Osteocyte (in vitro differentiated cells): ENCODE measurements at regions not wholly inside any gene's neighbourhood (a gene's known extent, or its start where the extent isn't known, plus 50 kb on each side); places are given as distances from the start of the nearest gene placed in this dataset.

ENCODE experiments used
- DNase-seq: peaks from one replicate; pipeline ENCODE4 v3.0.0; 2021; ENCODE audit warnings: mixed read lengths; ENCODE audit not compliant: unreplicated experiment; ENCODE audit errors: extremely low spot score
- H3K27ac Mint-ChIP-seq: one replicate; pipeline ENCODE4 v1.8.0; 2021; ENCODE audit warnings: mild to moderate bottlenecking, mixed read lengths; ENCODE audit not compliant: unreplicated experiment
- H3K27me3 Mint-ChIP-seq: one replicate; pipeline ENCODE4 v1.8.0; 2021; ENCODE audit warnings: mixed read lengths; ENCODE audit not compliant: unreplicated experiment
- H3K36me3 Mint-ChIP-seq: one replicate; pipeline ENCODE4 v1.8.0; 2021; ENCODE audit warnings: mixed read lengths; ENCODE audit not compliant: unreplicated experiment
- H3K4me1 Mint-ChIP-seq: one replicate; pipeline ENCODE4 v1.8.0; 2021; ENCODE audit warnings: mixed read lengths; ENCODE audit not compliant: unreplicated experiment
- H3K4me3 Mint-ChIP-seq: one replicate; pipeline ENCODE4 v1.8.0; 2021; ENCODE audit warnings: mild to moderate bottlenecking, moderate library complexity, mixed read lengths; ENCODE audit not compliant: unreplicated experiment
- H3K9me3 Mint-ChIP-seq: one replicate; pipeline ENCODE4 v1.8.0; 2021; ENCODE audit warnings: mixed read lengths; ENCODE audit not compliant: unreplicated experiment
- TF ChIP-seq, protein P1 (sequence below): fragments of 200-600 bp; sonication (generic); IDR thresholded peaks from 2 replicates; pipeline ENCODE4 v1.5.0; 2021; ENCODE audit warnings: antibody characterized with exemption, mild to moderate bottlenecking, moderate library complexity

DNA sequence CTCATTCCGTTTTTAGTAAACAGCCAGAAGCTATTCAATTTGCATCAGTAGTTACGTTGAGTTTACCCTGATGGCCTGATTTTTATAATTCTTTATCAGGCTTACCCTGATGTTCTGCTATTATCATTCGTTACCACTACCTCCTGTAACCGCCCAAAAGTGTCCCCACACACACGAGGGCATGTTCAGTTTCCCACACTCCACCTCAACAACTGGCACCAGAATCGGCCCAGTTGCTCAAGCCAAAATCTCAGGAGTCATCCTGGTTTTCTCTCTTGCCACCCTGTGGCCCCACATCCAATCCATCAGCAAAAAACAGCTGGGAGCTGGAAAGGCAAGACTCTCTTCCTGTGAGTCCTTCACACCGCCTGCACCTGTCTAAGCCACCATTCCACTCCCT lies 102.9 kb upstream of the RAB6C start:
- H3K4me3 Mint-ChIP-seq = peak overlapping the region; percentile 94
- peaks cover 6% of the 10 kb centered on the region for H3K4me1 Mint-ChIP-seq
- no peak overlapping the region for H3K27ac Mint-ChIP-seq
- H3K9me3 Mint-ChIP-seq = no peaks in the 10 kb centered on the region
- H3K27me3 Mint-ChIP-seq = no peaks in the 10 kb centered on the region
- no peak for DNase-seq
- H3K36me3 Mint-ChIP-seq = no peaks in the 10 kb centered on the region
- TF ChIP-seq, protein P1, sequence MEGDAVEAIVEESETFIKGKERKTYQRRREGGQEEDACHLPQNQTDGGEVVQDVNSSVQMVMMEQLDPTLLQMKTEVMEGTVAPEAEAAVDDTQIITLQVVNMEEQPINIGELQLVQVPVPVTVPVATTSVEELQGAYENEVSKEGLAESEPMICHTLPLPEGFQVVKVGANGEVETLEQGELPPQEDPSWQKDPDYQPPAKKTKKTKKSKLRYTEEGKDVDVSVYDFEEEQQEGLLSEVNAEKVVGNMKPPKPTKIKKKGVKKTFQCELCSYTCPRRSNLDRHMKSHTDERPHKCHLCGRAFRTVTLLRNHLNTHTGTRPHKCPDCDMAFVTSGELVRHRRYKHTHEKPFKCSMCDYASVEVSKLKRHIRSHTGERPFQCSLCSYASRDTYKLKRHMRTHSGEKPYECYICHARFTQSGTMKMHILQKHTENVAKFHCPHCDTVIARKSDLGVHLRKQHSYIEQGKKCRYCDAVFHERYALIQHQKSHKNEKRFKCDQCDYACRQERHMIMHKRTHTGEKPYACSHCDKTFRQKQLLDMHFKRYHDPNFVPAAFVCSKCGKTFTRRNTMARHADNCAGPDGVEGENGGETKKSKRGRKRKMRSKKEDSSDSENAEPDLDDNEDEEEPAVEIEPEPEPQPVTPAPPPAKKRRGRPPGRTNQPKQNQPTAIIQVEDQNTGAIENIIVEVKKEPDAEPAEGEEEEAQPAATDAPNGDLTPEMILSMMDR = no peak

DNA sequence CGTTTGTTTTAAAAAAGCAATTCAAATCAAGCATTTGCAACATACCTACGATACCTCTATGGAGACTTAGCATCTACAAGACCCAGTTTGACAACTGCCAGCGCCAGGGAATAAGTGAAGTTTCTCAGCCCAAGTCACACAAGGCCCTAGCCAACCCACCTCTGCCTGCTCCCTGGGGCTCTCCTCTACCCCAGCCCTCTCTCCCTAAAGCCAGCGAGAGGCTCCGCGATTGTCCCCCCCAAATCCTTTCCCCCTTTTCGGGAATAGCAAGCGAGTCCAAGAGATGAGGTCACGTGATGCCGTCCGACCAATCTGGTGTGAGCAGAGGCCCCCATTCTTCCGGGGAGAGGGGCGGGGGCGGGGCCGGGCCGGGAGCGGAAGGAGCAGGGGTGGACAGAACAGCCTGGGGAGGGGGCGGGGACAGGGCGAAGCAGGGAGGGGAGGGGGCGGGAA lies 102.2 kb upstream of the RAB6C start:
- DNase-seq = peak; percentile 88
- TF ChIP-seq, protein P1 = no peak
- Mint-ChIP-seq H3K4me1 (peaks cover 6% of the 10 kb centered on the region), H3K4me3 (peak overlapping the region; percentile 94), H3K9me3 (no peaks in the 10 kb centered on the region), H3K27me3 (no peaks in the 10 kb centered on the region), H3K27ac (peak overlapping the region; percentile 75), H3K36me3 (no peaks in the 10 kb centered on the region)

DNA sequence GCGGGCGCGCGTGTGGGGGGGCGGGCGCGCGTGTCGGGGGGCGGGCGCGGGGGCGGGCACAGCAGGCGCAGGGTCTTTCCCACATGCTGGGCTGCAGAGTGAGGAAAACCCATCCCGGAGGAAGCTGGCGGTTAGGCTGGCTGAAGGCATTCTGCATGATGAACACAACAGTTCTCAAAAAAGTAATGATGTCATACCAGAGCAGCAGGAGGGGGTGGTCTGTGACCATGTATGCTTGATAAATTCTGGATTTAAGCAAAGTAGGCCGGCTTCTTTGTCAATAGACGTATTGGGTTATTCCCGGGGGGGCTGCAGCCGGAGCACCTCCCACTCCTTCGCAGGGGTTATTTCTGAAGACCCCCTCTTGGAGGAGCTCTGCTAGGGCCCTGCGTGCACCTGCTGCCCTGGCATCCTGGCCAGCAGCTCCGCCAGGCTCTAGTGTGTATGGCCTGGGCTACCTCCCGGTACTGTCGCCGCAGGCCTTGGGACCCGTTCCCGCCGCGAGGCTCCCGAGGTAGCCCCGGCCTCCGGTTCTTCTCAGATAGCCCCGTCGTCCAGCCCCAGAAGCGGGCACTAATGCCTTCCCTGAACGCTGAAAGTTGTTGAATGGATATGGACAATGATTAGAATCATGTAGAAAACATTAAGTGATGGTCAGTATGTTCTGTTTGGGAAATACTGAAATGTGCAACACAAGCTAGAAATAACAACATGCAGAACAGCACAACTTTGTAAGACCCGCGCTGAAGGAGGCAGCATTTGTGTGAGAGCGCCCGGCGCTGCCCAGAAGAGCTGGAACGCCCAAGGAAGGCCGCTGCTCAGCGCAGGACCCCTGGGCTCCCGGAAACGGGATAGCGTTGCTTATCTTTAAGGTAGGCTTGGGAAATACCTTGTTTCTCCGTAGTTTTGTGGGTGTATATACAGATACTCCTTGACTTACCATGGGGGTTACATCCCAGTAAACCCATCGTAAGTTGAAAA lies 101.4 kb upstream of the RAB6C start:
- TF ChIP-seq, protein P1 = no peak
- Mint-ChIP-seq H3K36me3 (no peaks in the 10 kb centered on the region), H3K27me3 (no peaks in the 10 kb centered on the region), H3K4me1 (peaks cover 6% of the 10 kb centered on the region), H3K4me3 (peak overlapping the region; percentile 64), H3K27ac (no peak overlapping the region), H3K9me3 (no peaks in the 10 kb centered on the region)
- DNase-seq = peak; percentile 81

DNA sequence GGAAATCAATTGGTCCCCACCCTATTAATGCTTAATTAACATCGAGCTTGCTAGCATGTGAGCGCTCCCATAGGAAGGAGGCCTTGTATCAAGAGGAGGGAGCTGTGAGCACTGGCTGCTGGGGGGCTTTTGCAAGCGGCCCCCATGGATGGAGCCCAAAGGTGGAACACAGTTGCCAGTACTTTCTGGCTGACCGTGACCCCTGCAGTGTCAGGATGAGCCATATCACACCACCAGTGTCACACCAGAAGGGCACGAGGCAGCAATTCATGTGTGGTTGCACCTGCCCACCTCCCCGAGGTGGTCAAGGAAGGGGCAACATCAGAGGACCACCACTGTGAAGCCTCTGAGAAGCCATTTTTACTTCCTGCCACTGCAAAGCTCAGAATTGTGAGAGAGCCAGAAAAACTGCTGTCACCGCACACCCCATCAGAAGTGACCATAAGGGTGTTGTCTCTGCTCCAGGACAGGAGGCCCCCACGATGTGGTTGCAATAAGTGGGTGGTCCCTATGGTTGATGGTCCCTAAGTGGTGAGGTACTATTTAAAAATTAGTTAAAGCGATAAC lies 99.8 kb upstream of the RAB6C start:
- H3K4me3 Mint-ChIP-seq = no peak overlapping the region
- peaks cover 6% of the 10 kb centered on the region for H3K4me1 Mint-ChIP-seq
- no peaks in the 10 kb centered on the region for H3K9me3 Mint-ChIP-seq
- H3K27ac Mint-ChIP-seq = no peak overlapping the region
- peak; percentile 66 for DNase-seq
- no peaks in the 10 kb centered on the region for H3K36me3 Mint-ChIP-seq
- H3K27me3 Mint-ChIP-seq = no peaks in the 10 kb centered on the region
- TF ChIP-seq, protein P1 = no peak

DNA sequence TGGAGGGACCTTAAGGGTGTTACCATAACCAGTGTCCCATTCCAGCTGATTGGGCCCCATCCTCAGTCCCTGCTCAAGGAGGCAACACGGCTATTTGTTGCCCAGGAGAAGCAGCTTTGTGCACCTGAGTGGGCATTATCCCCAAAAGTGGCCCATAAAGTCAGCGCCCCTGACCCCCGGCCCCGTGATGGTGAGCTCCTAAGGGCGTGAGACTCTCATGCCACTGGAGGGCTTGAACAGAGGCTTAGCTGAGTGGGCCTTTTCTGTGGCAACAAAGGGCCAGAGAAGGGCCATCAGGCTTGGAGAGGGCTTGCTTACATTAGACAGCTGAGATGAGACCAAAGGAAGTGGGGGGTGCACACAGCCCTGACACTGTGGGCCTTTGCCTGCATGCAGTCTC lies 99.2 kb upstream of the RAB6C start:
- Mint-ChIP-seq H3K36me3 (no peaks in the 10 kb centered on the region), H3K4me3 (no peak overlapping the region), H3K4me1 (peaks cover 6% of the 10 kb centered on the region), H3K27me3 (no peaks in the 10 kb centered on the region), H3K9me3 (no peaks in the 10 kb centered on the region), H3K27ac (no peak overlapping the region)
- TF ChIP-seq, protein P1 = no peak
- peak; percentile 73 for DNase-seq
